RWPE2 (cell line): ENCODE measurements at regions not wholly inside any gene's neighbourhood (a gene's known extent, or its start where the extent isn't known, plus 50 kb on each side); places are given as distances from the start of the nearest gene placed in this dataset.
"Not testable (repeated sequence)": the region's sequence is repeated elsewhere in the genome, so short reads cannot be mapped to it uniquely, and the experiment has no call there.

Source experiments
- ATAC-seq: fragments of 200-7000 bp; cut with Tn5 transposase; 3 replicates; pipeline ENCODE4 v1.9.1; 2021; ENCODE audit warnings: low read depth
- DNase-seq: peaks from one replicate; pipeline ENCODE4 v3.0.0-alpha.2; 2020; ENCODE audit warnings: low spot score
- H3K27ac ChIP-seq: fragments of 450-650 bp; 2 replicates; pipeline ENCODE4 v1.5.1; 2017; ENCODE audit warnings: mild to moderate bottlenecking; ENCODE audit not compliant: poor library complexity, severe bottlenecking
- H3K27me3 ChIP-seq: fragments of 250-450 bp; sonication (Bioruptor Pico); 2 replicates; pipeline ENCODE4 v1.5.1; 2021; ENCODE audit warnings: mild to moderate bottlenecking, moderate library complexity; ENCODE audit not compliant: insufficient read depth, poor library complexity, severe bottlenecking
- H3K36me3 ChIP-seq: fragments of 250-450 bp; sonication (Bioruptor Pico); 2 replicates; pipeline ENCODE4 v1.5.1; 2020; ENCODE audit warnings: low read depth, mild to moderate bottlenecking, moderate library complexity
- H3K4me1 ChIP-seq: fragments of 250-450 bp; sonication (Bioruptor Pico); 2 replicates; pipeline ENCODE4 v1.5.1; 2021; ENCODE audit warnings: mild to moderate bottlenecking, moderate library complexity; ENCODE audit not compliant: insufficient read depth, poor library complexity, severe bottlenecking
- H3K4me3 ChIP-seq: fragments of 250-450 bp; sonication (Bioruptor Pico); 2 replicates; pipeline ENCODE4 v1.5.1; 2021; ENCODE audit warnings: mild to moderate bottlenecking, moderate library complexity; ENCODE audit not compliant: severe bottlenecking
- H3K9me3 ChIP-seq: fragments of 250-450 bp; sonication (Bioruptor Pico); 2 replicates; pipeline ENCODE4 v1.5.1; 2021; ENCODE audit warnings: mild to moderate bottlenecking, moderate library complexity; ENCODE audit not compliant: severe bottlenecking
- TF ChIP-seq, protein P1 (sequence below): fragments of 450-650 bp; IDR thresholded peaks from one replicate; pipeline ENCODE4 v1.5.1; 2017; ENCODE audit warnings: mild to moderate bottlenecking, moderate library complexity; ENCODE audit not compliant: poor library complexity, severe bottlenecking

DNA sequence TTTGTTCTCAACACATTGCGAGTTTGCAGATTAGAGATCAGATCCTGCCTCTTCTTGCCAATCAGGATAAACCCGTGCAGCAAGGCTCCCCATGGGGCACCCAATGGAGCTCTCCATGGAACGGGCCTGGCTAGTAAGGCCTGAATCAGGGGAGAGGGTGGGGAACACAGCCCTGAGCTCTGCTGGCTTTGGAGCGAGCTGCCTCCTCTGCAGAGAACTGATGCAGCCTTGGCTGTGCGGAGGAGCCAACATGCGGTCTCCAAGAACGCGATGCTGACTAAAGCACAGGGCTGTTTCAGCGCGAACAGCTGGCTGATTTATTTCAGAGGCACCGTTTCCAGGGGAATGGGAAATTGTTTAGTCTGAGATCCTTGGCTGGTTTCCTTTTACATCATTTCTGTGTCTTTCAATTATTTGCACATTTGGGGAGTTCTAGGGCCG is 139.7 kb downstream of the TSEN15 start:
- Histone ChIP-seq H3K4me1 (no peaks in the 10 kb centered on the region), H3K27me3 (peaks cover 51% of the 10 kb centered on the region), H3K36me3 (no peaks in the 10 kb centered on the region), H3K9me3 (no peaks in the 10 kb centered on the region), H3K27ac (no peak overlapping the region), H3K4me3 (no peak overlapping the region)
- ATAC-seq (no peak), DNase-seq (no peak)
- TF ChIP-seq, protein P1, sequence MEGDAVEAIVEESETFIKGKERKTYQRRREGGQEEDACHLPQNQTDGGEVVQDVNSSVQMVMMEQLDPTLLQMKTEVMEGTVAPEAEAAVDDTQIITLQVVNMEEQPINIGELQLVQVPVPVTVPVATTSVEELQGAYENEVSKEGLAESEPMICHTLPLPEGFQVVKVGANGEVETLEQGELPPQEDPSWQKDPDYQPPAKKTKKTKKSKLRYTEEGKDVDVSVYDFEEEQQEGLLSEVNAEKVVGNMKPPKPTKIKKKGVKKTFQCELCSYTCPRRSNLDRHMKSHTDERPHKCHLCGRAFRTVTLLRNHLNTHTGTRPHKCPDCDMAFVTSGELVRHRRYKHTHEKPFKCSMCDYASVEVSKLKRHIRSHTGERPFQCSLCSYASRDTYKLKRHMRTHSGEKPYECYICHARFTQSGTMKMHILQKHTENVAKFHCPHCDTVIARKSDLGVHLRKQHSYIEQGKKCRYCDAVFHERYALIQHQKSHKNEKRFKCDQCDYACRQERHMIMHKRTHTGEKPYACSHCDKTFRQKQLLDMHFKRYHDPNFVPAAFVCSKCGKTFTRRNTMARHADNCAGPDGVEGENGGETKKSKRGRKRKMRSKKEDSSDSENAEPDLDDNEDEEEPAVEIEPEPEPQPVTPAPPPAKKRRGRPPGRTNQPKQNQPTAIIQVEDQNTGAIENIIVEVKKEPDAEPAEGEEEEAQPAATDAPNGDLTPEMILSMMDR: no peak

DNA sequence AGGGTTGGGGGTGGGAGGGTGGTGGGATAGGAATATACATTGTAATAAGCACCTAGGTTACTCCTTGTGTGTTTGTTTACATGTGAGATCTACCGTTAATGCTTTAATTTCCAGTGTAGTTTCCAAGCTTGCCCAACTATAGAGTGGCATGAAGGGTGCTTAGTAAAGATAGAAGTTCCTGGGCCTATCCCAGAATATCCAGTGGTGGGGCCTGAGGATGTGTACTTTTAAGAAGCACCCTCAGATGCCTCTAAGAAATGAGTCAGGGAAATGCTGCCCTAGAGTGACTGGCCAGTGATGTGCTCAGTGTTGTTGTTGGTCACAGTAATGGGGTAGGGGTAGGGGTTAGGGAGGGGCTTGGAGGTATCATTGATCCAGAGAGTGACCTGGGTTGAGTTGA is 141.3 kb downstream of the TSEN15 start:
- DNase-seq: no peak
- Histone ChIP-seq H3K27ac (no peak overlapping the region), H3K36me3 (no peaks in the 10 kb centered on the region), H3K4me3 (no peak overlapping the region), H3K27me3 (peaks cover 51% of the 10 kb centered on the region), H3K4me1 (no peaks in the 10 kb centered on the region), H3K9me3 (no peaks in the 10 kb centered on the region)
- no peak for ATAC-seq
- TF ChIP-seq, protein P1: no peak

DNA sequence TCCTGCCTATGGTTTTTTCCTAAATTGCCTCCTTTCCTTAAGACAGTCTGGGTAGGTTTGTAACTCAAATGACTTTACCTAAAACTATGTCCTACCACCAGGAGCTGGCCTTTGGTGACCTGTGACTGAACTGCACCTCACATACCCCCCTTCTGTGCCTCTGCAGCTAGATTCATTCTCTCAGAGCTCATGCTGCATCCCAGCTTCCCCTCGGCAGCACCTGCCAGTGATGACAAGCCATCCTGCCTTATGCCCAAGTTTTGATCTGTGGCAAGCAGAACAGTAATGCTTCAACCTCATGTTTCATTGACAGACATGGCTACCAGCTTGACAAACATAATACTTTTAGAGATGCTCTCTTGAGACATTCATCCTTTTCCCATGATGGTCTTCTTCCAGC is 141.9 kb downstream of the TSEN15 start:
- no peak overlapping the region for H3K4me3 ChIP-seq
- TF ChIP-seq, protein P1: no peak
- ATAC-seq: no peak

DNA sequence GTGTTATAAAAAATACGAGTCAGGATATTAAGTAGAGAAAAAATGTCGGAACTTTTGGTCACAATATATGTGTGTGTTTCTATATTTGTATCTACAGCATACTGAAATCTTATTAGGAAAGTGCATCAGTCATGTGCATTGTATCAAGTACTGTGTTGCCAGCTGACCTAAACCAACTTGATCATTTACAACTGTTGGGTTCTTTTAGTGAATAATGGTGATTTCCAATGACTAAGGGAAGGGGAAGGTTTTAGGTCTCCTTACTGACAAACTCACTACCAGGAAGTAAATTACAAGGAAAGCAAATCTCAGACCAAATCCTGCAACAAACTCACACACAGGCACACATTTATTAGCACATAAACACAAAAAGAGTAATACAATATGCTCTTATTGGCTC is 142.7 kb downstream of the TSEN15 start:
- Histone ChIP-seq H3K27me3 (peaks cover 40% of the 10 kb centered on the region), H3K27ac (no peak overlapping the region), H3K4me1 (no peaks in the 10 kb centered on the region), H3K4me3 (no peak overlapping the region), H3K36me3 (no peaks in the 10 kb centered on the region), H3K9me3 (no peaks in the 10 kb centered on the region)
- DNase-seq (no peak), ATAC-seq (no peak)
- TF ChIP-seq, protein P1: no peak

More for the DNA sequence above, 141.9 kb downstream of the TSEN15 start:
- DNase-seq: no peak
- Histone ChIP-seq H3K27ac (no peak overlapping the region), H3K36me3 (no peaks in the 10 kb centered on the region), H3K27me3 (peaks cover 48% of the 10 kb centered on the region), H3K9me3 (no peaks in the 10 kb centered on the region), H3K4me1 (no peaks in the 10 kb centered on the region)

DNA sequence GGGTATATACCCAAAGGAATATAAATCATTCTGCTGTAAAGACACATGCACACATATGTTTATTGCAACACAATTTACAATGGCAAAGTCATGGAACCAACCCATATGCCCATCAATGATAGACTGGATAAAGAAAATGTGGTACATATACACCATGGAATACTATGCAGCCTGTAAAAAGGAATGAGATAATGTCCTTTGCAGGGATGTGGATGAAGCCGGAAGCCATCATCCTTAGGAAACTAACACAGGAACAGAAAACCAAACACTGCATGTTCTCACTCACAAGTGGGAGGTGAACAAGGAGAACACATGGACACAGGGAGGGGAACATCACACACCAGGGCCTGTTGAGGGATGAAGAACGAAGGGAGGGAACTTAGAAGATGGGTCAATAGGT is 144.2 kb downstream of the TSEN15 start:
- H3K9me3 ChIP-seq, H3K27ac ChIP-seq, DNase-seq, H3K4me3 ChIP-seq, H3K36me3 ChIP-seq, ATAC-seq, H3K4me1 ChIP-seq: not testable (repeated sequence)
- H3K27me3 ChIP-seq: peaks cover 25% of the 10 kb centered on the region
